ENCODE measurements at regions not wholly inside any gene's neighbourhood (a gene's known extent, or its start where the extent isn't known, plus 50 kb on each side); places are given as distances from the start of the nearest gene placed in this dataset.

DNA sequence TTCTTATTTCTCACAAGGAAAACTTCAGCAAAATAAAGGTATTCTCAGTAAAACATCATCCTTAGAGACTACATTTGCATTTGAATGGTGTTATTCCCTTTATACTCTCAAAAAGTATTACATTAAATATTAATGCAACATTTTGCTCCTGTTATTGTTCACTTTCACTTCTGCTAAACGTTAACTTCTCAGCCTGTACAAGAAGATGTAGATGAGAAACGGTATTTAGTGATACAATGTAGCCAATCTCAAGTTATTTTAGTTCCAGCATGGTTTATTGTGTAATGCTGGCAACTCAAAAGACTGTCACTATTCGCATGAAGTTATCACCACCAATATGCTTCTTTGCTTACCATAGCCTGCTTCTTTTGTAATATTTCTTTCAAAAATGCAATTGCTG lies 514.1 kb downstream of the CPS1 start:
- H3K79me1 ChIP-seq (ENCODE audit: low read depth, low read length) = no peaks in the 10 kb centered on the region
- H3K23me2 ChIP-seq (ENCODE audit: low read depth, low read length) = no peaks in the 10 kb centered on the region
- H3K36me3 ChIP-seq (ENCODE audit: control insufficient read depth in 2 of 4, insufficient read depth in 4 of 4, low read length in 3 of 4) = no peaks in the 10 kb centered on the region
- WGBS, 2 experiments (ENCODE audit: extremely low coverage in 1 of 2, insufficient coverage in 1 of 2, insufficient read length in 1 of 2, insufficient replicate concordance in 2 of 2, low coverage in 1 of 2, low lambda C conversion rate in 2 of 2, missing lambda C conversion rate in 1 of 2) = 93% methylated on average over 3 of the region's 3 CpGs; no CpG with 5 or more reads in 1 of the 2 experiments
- FAIRE-seq (no peak), DNase-seq (ENCODE audit: low read depth in 1 of 2, low spot score in 2 of 2) (no peak)
- H3K56ac ChIP-seq (replicated peaks; ENCODE audit: insufficient read length, low read depth, low read length) = no peak overlapping the region
- H3K4me2 ChIP-seq (ENCODE audit: insufficient read depth in 1 of 2, low read depth in 2 of 2, low read length in 2 of 2) = no peak overlapping the region
- no peak overlapping the region for H2BK12ac ChIP-seq (ENCODE audit: low read depth, low read length)
- H3K27me3 ChIP-seq (replicated peaks in 1 of 4; ENCODE audit: control insufficient read depth in 3 of 4, extremely low read depth in 1 of 4, insufficient read depth in 3 of 4, low read length in 3 of 4) = no peaks in the 10 kb centered on the region
- no peak overlapping the region for H4K5ac ChIP-seq (ENCODE audit: insufficient read length, low read depth, low read length)
- no peaks in the 10 kb centered on the region for H3K79me2 ChIP-seq (ENCODE audit: control insufficient read depth in 1 of 2, insufficient read depth in 2 of 2, low read length in 2 of 2)
- no peak overlapping the region for H2BK120ac ChIP-seq (replicated peaks; ENCODE audit: low read depth, low read length)
- H3K27ac ChIP-seq (ENCODE audit: low read depth, low read length) = no peak overlapping the region
- no peak overlapping the region for H2BK5ac ChIP-seq (ENCODE audit: low read depth, low read length)
- ChIA-PET POLR2A (ENCODE audit: partially characterized antibody) (no interaction called here), CTCF (ENCODE audit: partially characterized antibody) (interaction anchor here (0.6 to 2.1 kb wide), 4 partner anchors 17 to 88 kb away, joined by 3 to 5 read pairs (median 4); no protein-coding TSS in a partner anchor)
- H2BK15ac ChIP-seq (ENCODE audit: low read length) = no peak overlapping the region
- H3K4ac ChIP-seq (replicated peaks; ENCODE audit: insufficient read length, low read depth, low read length) = no peak overlapping the region
- no peak overlapping the region for H3K4me3 ChIP-seq (ENCODE audit: extremely low read depth in 1 of 4, insufficient read depth in 2 of 4, low read depth in 3 of 4, low read length in 4 of 4)
- H2BK20ac ChIP-seq (ENCODE audit: low read length) = no peak overlapping the region
- no peaks in the 10 kb centered on the region for H3K9me3 ChIP-seq (ENCODE audit: insufficient read depth in 2 of 2, low read depth in 1 of 2, low read length in 1 of 2)
- no peak overlapping the region for H3K23ac ChIP-seq (ENCODE audit: insufficient read length)
- no peak overlapping the region for H2AFZ ChIP-seq (ENCODE audit: low read length)
- no peaks in the 10 kb centered on the region for H3K4me1 ChIP-seq (replicated peaks in 1 of 4; ENCODE audit: control insufficient read depth in 3 of 4, insufficient read depth in 4 of 4, low read length in 3 of 4)
- H4K91ac ChIP-seq (replicated peaks; ENCODE audit: insufficient read length, low read length) = no peak overlapping the region
- no peak overlapping the region for H3K9ac ChIP-seq (replicated peaks in 1 of 4; ENCODE audit: extremely low read depth in 1 of 4, low read depth in 3 of 4, low read length in 3 of 4)
- H3K14ac ChIP-seq (ENCODE audit: insufficient read length) = no peak overlapping the region
- H3K18ac ChIP-seq (ENCODE audit: extremely low read depth, low read length) = no peak overlapping the region
- no peak overlapping the region for H4K8ac ChIP-seq (ENCODE audit: extremely low read depth, insufficient read depth, low read length)
- H4K20me1 ChIP-seq (replicated peaks in 1 of 2; ENCODE audit: control insufficient read depth in 1 of 2, insufficient read depth in 2 of 2, low read length in 2 of 2) = no peaks in the 10 kb centered on the region
- H2AK5ac ChIP-seq (ENCODE audit: low read depth, low read length) = no peak overlapping the region
- TF ChIP-seq, protein P1, sequence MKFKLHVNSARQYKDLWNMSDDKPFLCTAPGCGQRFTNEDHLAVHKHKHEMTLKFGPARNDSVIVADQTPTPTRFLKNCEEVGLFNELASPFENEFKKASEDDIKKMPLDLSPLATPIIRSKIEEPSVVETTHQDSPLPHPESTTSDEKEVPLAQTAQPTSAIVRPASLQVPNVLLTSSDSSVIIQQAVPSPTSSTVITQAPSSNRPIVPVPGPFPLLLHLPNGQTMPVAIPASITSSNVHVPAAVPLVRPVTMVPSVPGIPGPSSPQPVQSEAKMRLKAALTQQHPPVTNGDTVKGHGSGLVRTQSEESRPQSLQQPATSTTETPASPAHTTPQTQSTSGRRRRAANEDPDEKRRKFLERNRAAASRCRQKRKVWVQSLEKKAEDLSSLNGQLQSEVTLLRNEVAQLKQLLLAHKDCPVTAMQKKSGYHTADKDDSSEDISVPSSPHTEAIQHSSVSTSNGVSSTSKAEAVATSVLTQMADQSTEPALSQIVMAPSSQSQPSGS (IDR thresholded peaks at IDR 0.05; ENCODE audit: low read length) = no peak
- TF ChIP-seq EZH2 (IDR thresholded peaks at IDR 0.05; ENCODE audit: low read depth, low read length, severe bottlenecking) (no peak), BACH1 (IDR thresholded peaks at IDR 0.05; ENCODE audit: low read length) (no peak), JUN (IDR thresholded peaks at IDR 0.05; ENCODE audit: low read depth, low read length) (no peak), TEAD4 (IDR thresholded peaks at IDR 0.05; ENCODE audit: low read depth, low read length) (no peak), RBBP5 (IDR thresholded peaks at IDR 0.05; ENCODE audit: borderline replicate concordance, low read depth, low read length) (no peak), SP1 (IDR thresholded peaks at IDR 0.05; ENCODE audit: low read depth, low read length) (no peak), TAF7 (optimal IDR thresholded peaks at IDR 0.05; ENCODE audit: borderline replicate concordance, low read depth, low read length) (no peak), CHD1 (IDR thresholded peaks at IDR 0.05; ENCODE audit: low read depth, low read length) (no peak), SIX5 (IDR thresholded peaks at IDR 0.05; ENCODE audit: low read depth, low read length) (no peak)
- TF ChIP-seq, protein P2, sequence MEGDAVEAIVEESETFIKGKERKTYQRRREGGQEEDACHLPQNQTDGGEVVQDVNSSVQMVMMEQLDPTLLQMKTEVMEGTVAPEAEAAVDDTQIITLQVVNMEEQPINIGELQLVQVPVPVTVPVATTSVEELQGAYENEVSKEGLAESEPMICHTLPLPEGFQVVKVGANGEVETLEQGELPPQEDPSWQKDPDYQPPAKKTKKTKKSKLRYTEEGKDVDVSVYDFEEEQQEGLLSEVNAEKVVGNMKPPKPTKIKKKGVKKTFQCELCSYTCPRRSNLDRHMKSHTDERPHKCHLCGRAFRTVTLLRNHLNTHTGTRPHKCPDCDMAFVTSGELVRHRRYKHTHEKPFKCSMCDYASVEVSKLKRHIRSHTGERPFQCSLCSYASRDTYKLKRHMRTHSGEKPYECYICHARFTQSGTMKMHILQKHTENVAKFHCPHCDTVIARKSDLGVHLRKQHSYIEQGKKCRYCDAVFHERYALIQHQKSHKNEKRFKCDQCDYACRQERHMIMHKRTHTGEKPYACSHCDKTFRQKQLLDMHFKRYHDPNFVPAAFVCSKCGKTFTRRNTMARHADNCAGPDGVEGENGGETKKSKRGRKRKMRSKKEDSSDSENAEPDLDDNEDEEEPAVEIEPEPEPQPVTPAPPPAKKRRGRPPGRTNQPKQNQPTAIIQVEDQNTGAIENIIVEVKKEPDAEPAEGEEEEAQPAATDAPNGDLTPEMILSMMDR (IDR thresholded peaks at IDR 0.05; ENCODE audit: control extremely low read depth in 1 of 3, insufficient read depth in 1 of 3, low read depth in 1 of 3, low read length in 3 of 3) = no peak
